ENCODE measurements at regions not wholly inside any gene's neighbourhood (a gene's known extent, or its start where the extent isn't known, plus 50 kb on each side); places are given as distances from the start of the nearest gene placed in this dataset.

DNA sequence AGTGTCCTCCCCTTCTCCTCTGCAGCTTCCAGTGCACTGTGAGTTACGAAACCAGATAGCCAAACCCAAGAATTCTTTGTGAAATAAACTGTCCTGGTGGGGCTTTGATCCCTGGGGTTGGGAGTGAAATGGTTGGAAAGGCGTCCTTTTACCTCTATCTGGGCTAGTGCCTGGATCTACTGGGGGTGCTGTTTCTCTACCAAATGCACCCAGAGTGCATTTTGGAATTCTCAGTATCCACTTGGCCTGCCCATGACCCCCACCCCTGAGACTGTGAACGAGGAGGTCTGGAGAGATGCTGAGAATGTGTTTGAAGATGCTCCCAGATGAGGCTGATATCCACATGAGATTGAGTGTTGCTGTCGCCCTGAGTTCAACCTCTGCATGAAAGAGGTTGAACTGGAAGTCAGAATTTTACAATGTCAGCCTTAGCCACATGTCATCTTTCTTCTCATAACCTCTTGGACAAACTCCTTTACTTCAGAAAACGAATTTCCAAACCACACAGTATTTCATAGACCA, 87.1 kb upstream of the CLMN start:
- no peak overlapping the region for H3K9ac ChIP-seq (ENCODE audit: low read depth in 1 of 3, low read length in 3 of 3)
- H3K27ac ChIP-seq (ENCODE audit: low read depth, low read length) = no peak overlapping the region
- no peak overlapping the region for H3K4me3 ChIP-seq (ENCODE audit: low read length in 3 of 3)
- H3K4me1 ChIP-seq (ENCODE audit: control insufficient read depth in 3 of 3, insufficient read depth in 3 of 3, low read length in 3 of 3) = peaks cover 4 to 12% (median 5%) of the 10 kb centered on the region in 3 donors
- H3K36me3 ChIP-seq (ENCODE audit: control insufficient read depth in 3 of 3, insufficient read depth in 3 of 3, low read length in 3 of 3) = peaks cover 0 to 2% (median 0%) of the 10 kb centered on the region in 3 donors
- H3K27me3 ChIP-seq (ENCODE audit: control insufficient read depth in 3 of 3, insufficient read depth in 3 of 3, low read length in 3 of 3) = peaks cover 0 to 3% (median 0%) of the 10 kb centered on the region in 3 donors
- no peaks in the 10 kb centered on the region for H3K9me3 ChIP-seq (ENCODE audit: control insufficient read depth in 3 of 3, low read length in 3 of 3)

GRCh38 chr14:95404583-95404982, 84.9 kb upstream of the CLMN start:
- no peaks in the 10 kb centered on the region for H3K36me3 ChIP-seq (ENCODE audit: control insufficient read depth in 3 of 3, insufficient read depth in 3 of 3, low read length in 3 of 3)
- no peak overlapping the region for H3K27ac ChIP-seq (ENCODE audit: low read depth, low read length)
- no peak overlapping the region for H3K9ac ChIP-seq (ENCODE audit: low read depth in 1 of 3, low read length in 3 of 3)
- no peaks in the 10 kb centered on the region for H3K9me3 ChIP-seq (ENCODE audit: control insufficient read depth in 3 of 3, low read length in 3 of 3)
- peaks cover 0 to 3% (median 0%) of the 10 kb centered on the region in 3 donors for H3K27me3 ChIP-seq (ENCODE audit: control insufficient read depth in 3 of 3, insufficient read depth in 3 of 3, low read length in 3 of 3)
- no peak overlapping the region for H3K4me3 ChIP-seq (ENCODE audit: low read length in 3 of 3)
- peaks cover 4 to 7% (median 5%) of the 10 kb centered on the region in 3 donors for H3K4me1 ChIP-seq (ENCODE audit: control insufficient read depth in 3 of 3, insufficient read depth in 3 of 3, low read length in 3 of 3)

GRCh38 chr14:95402578-95402977, 82.9 kb upstream of the CLMN start:
- H3K9ac ChIP-seq (ENCODE audit: low read depth in 1 of 3, low read length in 3 of 3) = no peak overlapping the region
- H3K4me3 ChIP-seq (ENCODE audit: low read length in 3 of 3) = no peak overlapping the region
- H3K4me1 ChIP-seq (ENCODE audit: control insufficient read depth in 3 of 3, insufficient read depth in 3 of 3, low read length in 3 of 3) = no peaks in the 10 kb centered on the region
- H3K36me3 ChIP-seq (ENCODE audit: control insufficient read depth in 3 of 3, insufficient read depth in 3 of 3, low read length in 3 of 3) = no peaks in the 10 kb centered on the region
- no peak overlapping the region for H3K27ac ChIP-seq (ENCODE audit: low read depth, low read length)
- H3K27me3 ChIP-seq (ENCODE audit: control insufficient read depth in 3 of 3, insufficient read depth in 3 of 3, low read length in 3 of 3) = peaks cover 0 to 3% (median 2%) of the 10 kb centered on the region in 3 donors
- H3K9me3 ChIP-seq (ENCODE audit: control insufficient read depth in 3 of 3, low read length in 3 of 3) = no peaks in the 10 kb centered on the region

- H3K4me1 ChIP-seq (ENCODE audit: control insufficient read depth in 3 of 3, insufficient read depth in 3 of 3, low read length in 3 of 3) = no peaks in the 10 kb centered on the region
- H3K4me3 ChIP-seq (ENCODE audit: low read length in 3 of 3) = no peak overlapping the region
- H3K9ac ChIP-seq (ENCODE audit: low read depth in 1 of 3, low read length in 3 of 3) = no peak overlapping the region
- H3K27me3 ChIP-seq (ENCODE audit: control insufficient read depth in 3 of 3, insufficient read depth in 3 of 3, low read length in 3 of 3) = peaks cover 0 to 4% (median 3%) of the 10 kb centered on the region in 3 donors
- no peak overlapping the region for H3K27ac ChIP-seq (ENCODE audit: low read depth, low read length)
- no peaks in the 10 kb centered on the region for H3K36me3 ChIP-seq (ENCODE audit: control insufficient read depth in 3 of 3, insufficient read depth in 3 of 3, low read length in 3 of 3)
- no peaks in the 10 kb centered on the region for H3K9me3 ChIP-seq (ENCODE audit: control insufficient read depth in 3 of 3, low read length in 3 of 3)
Observed at GRCh38 chr14:95402176-95402575, 82.5 kb upstream of the CLMN start.

- H3K4me3 ChIP-seq (ENCODE audit: low read length in 3 of 3) = no peak overlapping the region
- no peak overlapping the region for H3K9ac ChIP-seq (ENCODE audit: low read depth in 1 of 3, low read length in 3 of 3)
- H3K36me3 ChIP-seq (ENCODE audit: control insufficient read depth in 3 of 3, insufficient read depth in 3 of 3, low read length in 3 of 3) = no peaks in the 10 kb centered on the region
- peaks cover 0 to 4% (median under 1%) of the 10 kb centered on the region in 3 donors for H3K27me3 ChIP-seq (ENCODE audit: control insufficient read depth in 3 of 3, insufficient read depth in 3 of 3, low read length in 3 of 3)
- no peak overlapping the region for H3K27ac ChIP-seq (ENCODE audit: low read depth, low read length)
- no peaks in the 10 kb centered on the region for H3K4me1 ChIP-seq (ENCODE audit: control insufficient read depth in 3 of 3, insufficient read depth in 3 of 3, low read length in 3 of 3)
- no peaks in the 10 kb centered on the region for H3K9me3 ChIP-seq (ENCODE audit: control insufficient read depth in 3 of 3, low read length in 3 of 3)
Observed at GRCh38 chr14:95398630-95399547, 79.2 kb upstream of the CLMN start.

DNA sequence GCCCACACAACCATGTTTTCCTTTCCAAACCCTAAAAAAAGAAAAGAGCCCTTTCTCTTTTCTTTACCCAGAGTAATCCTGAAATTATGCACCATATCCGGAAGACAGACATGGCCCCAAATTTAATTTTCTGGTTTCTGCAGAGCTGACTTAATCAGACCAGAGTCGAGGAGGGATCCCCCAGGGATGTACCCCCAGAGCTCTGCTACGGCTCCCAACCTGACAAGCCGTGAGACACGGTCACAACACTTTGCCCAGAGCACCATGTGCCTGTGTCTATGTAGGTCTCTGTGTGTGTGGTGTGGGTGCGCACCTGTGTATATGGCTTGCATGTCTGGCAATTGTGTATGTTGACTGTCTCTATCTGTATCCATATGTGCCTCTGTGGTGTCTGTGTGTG, 77.6 kb upstream of the CLMN start:
- Histone ChIP-seq H3K4me3 (ENCODE audit: low read length in 3 of 3) (no peak overlapping the region), H3K9me3 (ENCODE audit: control insufficient read depth in 3 of 3, low read length in 3 of 3) (no peaks in the 10 kb centered on the region), H3K27me3 (ENCODE audit: control insufficient read depth in 3 of 3, insufficient read depth in 3 of 3, low read length in 3 of 3) (peaks cover 0 to 4% (median 0%) of the 10 kb centered on the region in 3 donors), H3K9ac (ENCODE audit: low read depth in 1 of 3, low read length in 3 of 3) (no peak overlapping the region), H3K27ac (ENCODE audit: low read depth, low read length) (no peak overlapping the region), H3K4me1 (ENCODE audit: control insufficient read depth in 3 of 3, insufficient read depth in 3 of 3, low read length in 3 of 3) (no peaks in the 10 kb centered on the region), H3K36me3 (ENCODE audit: control insufficient read depth in 3 of 3, insufficient read depth in 3 of 3, low read length in 3 of 3) (no peaks in the 10 kb centered on the region)

- Histone ChIP-seq H3K27ac (ENCODE audit: low read depth, low read length) (no peak overlapping the region), H3K9ac (ENCODE audit: low read depth in 1 of 3, low read length in 3 of 3) (no peak overlapping the region), H3K4me1 (ENCODE audit: control insufficient read depth in 3 of 3, insufficient read depth in 3 of 3, low read length in 3 of 3) (no peaks in the 10 kb centered on the region), H3K27me3 (ENCODE audit: control insufficient read depth in 3 of 3, insufficient read depth in 3 of 3, low read length in 3 of 3) (peaks cover 0 to 4% (median 0%) of the 10 kb centered on the region in 3 donors), H3K9me3 (ENCODE audit: control insufficient read depth in 3 of 3, low read length in 3 of 3) (no peaks in the 10 kb centered on the region), H3K4me3 (ENCODE audit: low read length in 3 of 3) (no peak overlapping the region), H3K36me3 (ENCODE audit: control insufficient read depth in 3 of 3, insufficient read depth in 3 of 3, low read length in 3 of 3) (no peaks in the 10 kb centered on the region)
Observed at GRCh38 chr14:95396221-95396620, 76.5 kb upstream of the CLMN start.

- Histone ChIP-seq H3K27me3 (ENCODE audit: control insufficient read depth in 3 of 3, insufficient read depth in 3 of 3, low read length in 3 of 3) (peaks cover 0 to 4% (median 0%) of the 10 kb centered on the region in 3 donors), H3K9ac (ENCODE audit: low read depth in 1 of 3, low read length in 3 of 3) (no peak overlapping the region), H3K4me1 (ENCODE audit: control insufficient read depth in 3 of 3, insufficient read depth in 3 of 3, low read length in 3 of 3) (no peaks in the 10 kb centered on the region), H3K9me3 (ENCODE audit: control insufficient read depth in 3 of 3, low read length in 3 of 3) (peaks cover 0 to 5% (median 0%) of the 10 kb centered on the region in 3 donors), H3K36me3 (ENCODE audit: control insufficient read depth in 3 of 3, insufficient read depth in 3 of 3, low read length in 3 of 3) (no peaks in the 10 kb centered on the region), H3K4me3 (ENCODE audit: low read length in 3 of 3) (no peak overlapping the region), H3K27ac (ENCODE audit: low read depth, low read length) (no peak overlapping the region)
Observed at GRCh38 chr14:95395098-95395737, 75.5 kb upstream of the CLMN start.

- H3K4me3 ChIP-seq (ENCODE audit: low read length in 3 of 3) = no peak overlapping the region
- H3K4me1 ChIP-seq (ENCODE audit: control insufficient read depth in 3 of 3, insufficient read depth in 3 of 3, low read length in 3 of 3) = peaks cover 0 to 6% (median 3%) of the 10 kb centered on the region in 3 donors
- peaks cover 0 to 5% (median 0%) of the 10 kb centered on the region in 3 donors for H3K9me3 ChIP-seq (ENCODE audit: control insufficient read depth in 3 of 3, low read length in 3 of 3)
- no peak overlapping the region for H3K27ac ChIP-seq (ENCODE audit: low read depth, low read length)
- peaks cover 0 to 4% (median 0%) of the 10 kb centered on the region in 3 donors for H3K27me3 ChIP-seq (ENCODE audit: control insufficient read depth in 3 of 3, insufficient read depth in 3 of 3, low read length in 3 of 3)
- H3K9ac ChIP-seq (ENCODE audit: low read depth in 1 of 3, low read length in 3 of 3) = no peak overlapping the region
- H3K36me3 ChIP-seq (ENCODE audit: control insufficient read depth in 3 of 3, insufficient read depth in 3 of 3, low read length in 3 of 3) = no peaks in the 10 kb centered on the region
Observed at GRCh38 chr14:95394297-95395097, 74.8 kb upstream of the CLMN start.

Measured in skeletal muscle tissue (tissue), 3 donors.